Calu3 (cell line): ENCODE measurements at regions not wholly inside any gene's neighbourhood (a gene's known extent, or its start where the extent isn't known, plus 50 kb on each side); places are given as distances from the start of the nearest gene placed in this dataset.

ENCODE experiments used
- BruUV-seq: library from RNA; stranded (reverse); fragments of 400-500 nt; replicated peaks from 2 replicates; lab custom pipeline; 2021; lab: Mats Ljungman, UMichigan
- CTCF ChIA-PET: fragments of 300-600 bp; sonication (Branson Sonifier 250); formaldehyde crosslinking; loops from one replicate; lab custom pipeline; 2022; ENCODE audit warnings: antibody characterized with exemption; lab: Charles Lee
- DNase-seq: peaks from one replicate; pipeline ENCODE4 v3.0.0; 2022
- H3K27ac Mint-ChIP-seq: one replicate; pipeline ENCODE4 v1.8.0; 2022; ENCODE audit warnings: mixed read lengths; ENCODE audit not compliant: unreplicated experiment
- H3K27me3 Mint-ChIP-seq: one replicate; pipeline ENCODE4 v1.8.0; 2022; ENCODE audit warnings: mixed read lengths; ENCODE audit not compliant: unreplicated experiment
- H3K36me3 Mint-ChIP-seq: one replicate; pipeline ENCODE4 v1.8.0; 2022; ENCODE audit warnings: mild to moderate bottlenecking, moderate library complexity, mixed read lengths; ENCODE audit not compliant: insufficient read depth, unreplicated experiment
- H3K4me1 Mint-ChIP-seq: one replicate; pipeline ENCODE4 v1.8.0; 2022; ENCODE audit warnings: mild to moderate bottlenecking, low read depth, mixed read lengths; ENCODE audit not compliant: unreplicated experiment
- H3K4me3 Mint-ChIP-seq: one replicate; pipeline ENCODE4 v1.8.0; 2022; ENCODE audit warnings: mild to moderate bottlenecking, low read depth, moderate library complexity, mixed read lengths; ENCODE audit not compliant: unreplicated experiment
- H3K9me3 Mint-ChIP-seq: one replicate; pipeline ENCODE4 v1.8.0; 2022; ENCODE audit warnings: low read depth, mixed read lengths; ENCODE audit not compliant: unreplicated experiment
- CTCF ChIP-seq: fragments of 200-600 bp; IDR thresholded peaks from one replicate; pipeline ENCODE4 v1.8.0; 2022; ENCODE audit warnings: antibody characterized with exemption; ENCODE audit not compliant: unreplicated experiment
- intact Hi-C: fragments of 100-400 bp; cut with micrococcal nuclease; formaldehyde crosslinking; loops from one replicate; pipeline ENCODE4 v1.10.0; 2022; ENCODE audit not compliant: unreplicated experiment

- DNase-seq: no peak
- H3K4me3 Mint-ChIP-seq: no peak overlapping the region
- H3K27me3 Mint-ChIP-seq: no peaks in the 10 kb centered on the region
- BruUV-seq: no TSS peak
- CTCF ChIA-PET: no interaction called here
- H3K27ac Mint-ChIP-seq: no peak overlapping the region
- no peaks in the 10 kb centered on the region for H3K36me3 Mint-ChIP-seq
- intact Hi-C loops: no loop called here
- no peaks in the 10 kb centered on the region for H3K9me3 Mint-ChIP-seq
- no peaks in the 10 kb centered on the region for H3K4me1 Mint-ChIP-seq
- no peak for TF ChIP-seq CTCF
Measured at GRCh38 chr4:143285696-143286437, 50.8 kb upstream of the GAB1 start.

GRCh38 chr4:143286701-143287571 is 49.7 kb upstream of the GAB1 start:
- TF ChIP-seq CTCF: no peak

More at GRCh38 chr4:143286701-143287571, 49.7 kb upstream of the GAB1 start:
- intact Hi-C loops: no loop called here
- no peaks in the 10 kb centered on the region for H3K27me3 Mint-ChIP-seq
- H3K27ac Mint-ChIP-seq: no peak overlapping the region
- no TSS peak for BruUV-seq
- no peaks in the 10 kb centered on the region for H3K4me1 Mint-ChIP-seq
- no peak for DNase-seq
- no peak overlapping the region for H3K4me3 Mint-ChIP-seq
- H3K36me3 Mint-ChIP-seq: no peaks in the 10 kb centered on the region
- no peaks in the 10 kb centered on the region for H3K9me3 Mint-ChIP-seq
- CTCF ChIA-PET: no interaction called here
